Activated effector memory CD4-positive, alpha-beta T cell treated with anti-CD3 and anti-CD28 coated beads, Interleukin-2, amount 50 U/mL, for 16 hours (primary cell): ENCODE measurements at regions not wholly inside any gene's neighbourhood (a gene's known extent, or its start where the extent isn't known, plus 50 kb on each side); places are given as distances from the start of the nearest gene placed in this dataset.
"Not testable (repeated sequence)": the region's sequence is repeated elsewhere in the genome, so short reads cannot be mapped to it uniquely, and the experiment has no call there.

Source experiments
- DNase-seq: peaks from one replicate; pipeline ENCODE4 v3.0.0-alpha.2; 2020

- no peak for DNase-seq
These were observed 142.3 kb upstream of the ANKH start for GRCh38 chr5:15013654-15014463.

- DNase-seq = no peak
These were observed 140.5 kb upstream of the ANKH start for GRCh38 chr5:15012061-15012460.

- DNase-seq = no peak
These were observed 139.4 kb upstream of the ANKH start for GRCh38 chr5:15010936-15011335.

GRCh38 chr5:15009420-15009819, 137.8 kb upstream of the ANKH start:
- no peak for DNase-seq

GRCh38 chr5:15008921-15009320, 137.3 kb upstream of the ANKH start:
- DNase-seq = no peak

GRCh38 chr5:15008476-15008875, 136.9 kb upstream of the ANKH start:
- DNase-seq = no peak

- DNase-seq = no peak
These were observed 136.1 kb upstream of the ANKH start for GRCh38 chr5:15007646-15008045.

- no peak for DNase-seq
These were observed 132.9 kb upstream of the ANKH start for GRCh38 chr5:15004506-15004905.

GRCh38 chr5:15003511-15003920, 131.9 kb upstream of the ANKH start:
- peak; percentile 78 for DNase-seq

- DNase-seq = no peak
These were observed 131.2 kb upstream of the ANKH start for GRCh38 chr5:15002791-15003190.

- no peak for DNase-seq
These were observed 130.6 kb upstream of the ANKH start for GRCh38 chr5:15002173-15002572.

- DNase-seq = no peak
These were observed 129.9 kb upstream of the ANKH start for GRCh38 chr5:15001517-15001916.

GRCh38 chr5:14998491-14998890, 126.9 kb upstream of the ANKH start:
- DNase-seq = no peak

- no peak for DNase-seq
These were observed 125.4 kb upstream of the ANKH start for GRCh38 chr5:14996997-14997396.

GRCh38 chr5:14995229-14995628, 123.7 kb upstream of the ANKH start:
- no peak for DNase-seq

- DNase-seq = not testable (repeated sequence)
These were observed 122.0 kb upstream of the ANKH start for GRCh38 chr5:14993459-14994133.

- DNase-seq = peak; percentile 77
These were observed 121.3 kb upstream of the ANKH start for GRCh38 chr5:14992751-14993458.

GRCh38 chr5:14988223-14988622, 116.6 kb upstream of the ANKH start:
- DNase-seq = no peak

- no peak for DNase-seq
These were observed 114.8 kb upstream of the ANKH start for GRCh38 chr5:14986413-14986812.

GRCh38 chr5:14983666-14984441, 112.3 kb upstream of the ANKH start:
- peak; percentile 71 for DNase-seq

GRCh38 chr5:14980698-14981097, 109.1 kb upstream of the ANKH start:
- no peak for DNase-seq

GRCh38 chr5:14977058-14977685, 105.6 kb upstream of the ANKH start:
- DNase-seq = no peak

GRCh38 chr5:14976486-14976885, 104.9 kb upstream of the ANKH start:
- no peak for DNase-seq
